ENCODE measurements at regions not wholly inside any gene's neighbourhood (a gene's known extent, or its start where the extent isn't known, plus 50 kb on each side); places are given as distances from the start of the nearest gene placed in this dataset.

DNA sequence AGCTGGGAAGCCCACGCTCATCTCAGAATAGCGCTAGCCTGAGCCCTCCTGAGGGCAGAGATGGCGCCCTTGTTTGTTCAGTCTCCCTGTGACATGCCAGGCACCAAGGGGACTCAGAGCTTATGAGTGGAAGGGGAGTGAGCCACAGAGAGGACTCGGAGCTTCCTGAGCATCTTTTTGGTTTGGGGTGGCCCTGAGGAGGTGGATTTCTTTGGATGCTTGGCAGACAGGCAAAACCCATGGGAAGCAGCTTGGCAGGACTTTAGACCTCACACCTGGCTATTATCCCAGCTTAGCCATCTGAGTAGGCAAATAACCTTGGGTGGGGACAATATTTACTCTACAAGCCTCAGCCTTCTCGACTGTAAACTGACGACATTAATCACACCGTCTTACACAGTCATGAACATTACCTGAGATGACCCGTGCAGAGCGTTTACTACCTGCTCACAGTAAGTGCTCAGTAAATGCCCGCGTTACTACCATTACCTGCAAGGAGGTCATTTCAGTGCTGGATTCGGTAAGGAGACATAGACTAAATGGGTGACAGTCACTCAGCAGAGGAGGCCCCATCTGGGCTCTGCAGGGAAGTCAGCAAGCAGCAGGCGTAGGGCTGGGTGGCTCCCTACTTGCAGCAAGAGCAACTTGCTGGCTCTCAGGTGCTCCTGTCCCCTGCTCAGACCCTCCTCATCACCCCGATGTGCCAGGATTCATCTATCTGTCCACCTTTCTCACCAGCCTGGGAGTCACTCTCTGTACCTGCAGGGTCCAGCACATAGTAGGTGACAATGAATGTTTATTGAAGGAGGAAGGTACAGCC, 54.9 kb downstream of the KLHDC7A start:
- CTCF ChIA-PET: no interaction called here

DNA sequence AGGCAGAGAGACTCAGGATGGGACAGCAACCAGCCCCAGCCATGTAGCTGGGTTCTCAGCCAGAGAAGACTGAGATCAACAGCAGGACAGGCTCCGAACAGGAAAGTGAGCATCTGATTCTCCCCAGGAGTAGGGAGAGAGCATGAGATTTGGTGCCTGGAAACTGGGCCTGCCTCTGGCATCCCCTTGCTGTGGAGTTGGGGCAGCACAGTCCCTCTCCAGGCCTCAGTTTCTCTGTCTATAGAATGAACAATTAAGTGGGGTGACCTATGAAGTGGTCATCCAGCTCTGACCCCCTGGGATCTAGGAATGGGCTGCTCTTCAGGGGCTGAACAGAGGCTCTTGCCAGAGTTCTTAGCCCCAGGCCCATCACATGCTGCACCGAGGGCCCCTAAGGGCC, 55.6 kb downstream of the KLHDC7A start:
- TF ChIP-seq, protein P1, sequence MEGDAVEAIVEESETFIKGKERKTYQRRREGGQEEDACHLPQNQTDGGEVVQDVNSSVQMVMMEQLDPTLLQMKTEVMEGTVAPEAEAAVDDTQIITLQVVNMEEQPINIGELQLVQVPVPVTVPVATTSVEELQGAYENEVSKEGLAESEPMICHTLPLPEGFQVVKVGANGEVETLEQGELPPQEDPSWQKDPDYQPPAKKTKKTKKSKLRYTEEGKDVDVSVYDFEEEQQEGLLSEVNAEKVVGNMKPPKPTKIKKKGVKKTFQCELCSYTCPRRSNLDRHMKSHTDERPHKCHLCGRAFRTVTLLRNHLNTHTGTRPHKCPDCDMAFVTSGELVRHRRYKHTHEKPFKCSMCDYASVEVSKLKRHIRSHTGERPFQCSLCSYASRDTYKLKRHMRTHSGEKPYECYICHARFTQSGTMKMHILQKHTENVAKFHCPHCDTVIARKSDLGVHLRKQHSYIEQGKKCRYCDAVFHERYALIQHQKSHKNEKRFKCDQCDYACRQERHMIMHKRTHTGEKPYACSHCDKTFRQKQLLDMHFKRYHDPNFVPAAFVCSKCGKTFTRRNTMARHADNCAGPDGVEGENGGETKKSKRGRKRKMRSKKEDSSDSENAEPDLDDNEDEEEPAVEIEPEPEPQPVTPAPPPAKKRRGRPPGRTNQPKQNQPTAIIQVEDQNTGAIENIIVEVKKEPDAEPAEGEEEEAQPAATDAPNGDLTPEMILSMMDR (IDR thresholded peaks at IDR 0.05; ENCODE audit: insufficient read depth, low read length, missing control alignments): no peak
- CTCF ChIA-PET: no interaction called here
- POLR2A ChIA-PET: no interaction called here

More for the DNA sequence above, 54.9 kb downstream of the KLHDC7A start:
- no peak for DNase-seq (ENCODE audit: low read depth, low spot score)
- no peak overlapping the region for H3K4me3 ChIP-seq (ENCODE audit: low read depth, low read length)
- TF ChIP-seq, protein P1 (IDR thresholded peaks at IDR 0.05; ENCODE audit: insufficient read depth, low read length, missing control alignments): no peak
- POLR2A ChIA-PET: no interaction called here

DNA sequence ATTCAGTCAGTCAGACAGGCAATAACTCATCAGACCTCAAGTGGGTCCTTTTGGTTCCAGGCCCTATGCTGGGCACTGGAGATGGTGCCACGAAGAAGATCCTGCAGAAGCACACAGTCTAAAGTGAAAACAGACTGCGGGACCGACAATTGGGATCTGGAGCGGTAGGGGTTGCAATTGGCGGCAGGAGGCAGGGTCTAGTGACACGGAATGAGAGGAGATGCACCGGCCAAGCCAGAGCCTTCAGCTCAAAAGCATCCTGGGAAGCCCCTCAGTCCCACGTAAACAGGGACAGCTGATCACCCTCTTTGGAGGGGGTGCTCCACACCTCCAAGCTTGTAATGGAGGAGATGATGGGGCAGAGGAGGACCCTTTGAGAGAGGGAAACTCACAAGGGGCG, 56.2 kb downstream of the KLHDC7A start:
- H3K4me3 ChIP-seq (ENCODE audit: low read depth, low read length): no peak overlapping the region
- TF ChIP-seq, protein P1 (IDR thresholded peaks at IDR 0.05; ENCODE audit: insufficient read depth, low read length, missing control alignments): no peak
- no peak for DNase-seq (ENCODE audit: low read depth, low spot score)
- CTCF ChIA-PET: no interaction called here
- POLR2A ChIA-PET: no interaction called here

More for the DNA sequence above, 55.6 kb downstream of the KLHDC7A start:
- DNase-seq (ENCODE audit: low read depth, low spot score): no peak
- H3K4me3 ChIP-seq (ENCODE audit: low read depth, low read length): no peak overlapping the region

- ChIA-PET CTCF (no interaction called here), POLR2A (no interaction called here)
- no peak for DNase-seq (ENCODE audit: low read depth, low spot score)
- H3K4me3 ChIP-seq (ENCODE audit: low read depth, low read length): no peak overlapping the region
- TF ChIP-seq, protein P1 (IDR thresholded peaks at IDR 0.05; ENCODE audit: insufficient read depth, low read length, missing control alignments): no peak
Observed at GRCh38 chr1:18537386-18538306, 56.9 kb downstream of the KLHDC7A start.

DNA sequence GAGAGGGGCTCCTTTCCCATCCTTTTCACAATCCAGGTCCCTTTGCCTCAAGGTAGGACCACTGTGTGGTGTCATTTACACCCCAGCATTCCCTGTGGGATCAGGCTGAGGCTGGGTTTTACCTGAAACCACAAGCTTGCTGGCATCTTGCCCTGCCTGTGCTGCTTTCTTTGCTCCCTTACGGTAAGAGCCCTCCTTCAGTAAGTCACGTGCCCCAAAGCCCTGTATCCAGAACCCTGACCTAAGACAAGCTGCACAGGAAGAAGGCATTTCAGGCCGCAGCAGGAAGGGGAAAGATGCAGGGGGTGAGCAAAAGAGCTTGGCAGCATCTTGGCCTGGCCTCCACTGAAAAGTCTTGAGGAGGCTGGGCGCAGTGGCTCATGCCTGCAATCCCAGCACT, 58.4 kb downstream of the KLHDC7A start:
- CTCF ChIA-PET: no interaction called here

More for the DNA sequence above, 58.4 kb downstream of the KLHDC7A start:
- DNase-seq (ENCODE audit: low read depth, low spot score): no peak
- no peak overlapping the region for H3K4me3 ChIP-seq (ENCODE audit: low read depth, low read length)
- TF ChIP-seq, protein P1 (IDR thresholded peaks at IDR 0.05; ENCODE audit: insufficient read depth, low read length, missing control alignments): no peak
- POLR2A ChIA-PET: no interaction called here
